T47D (cell line): ENCODE measurements at regions not wholly inside any gene's neighbourhood (a gene's known extent, or its start where the extent isn't known, plus 50 kb on each side); places are given as distances from the start of the nearest gene placed in this dataset.
A peak's percentile ranks its signal among the peaks of the same experiment; 100 is the strongest.

ENCODE experiments used
- DNase-seq, 2 experiments: peaks; one replicate each; pipeline versions ENCODE4 v3.0.0 to v3.0.0-alpha.2; 2011 to 2012; ENCODE audit warnings: low read depth in 1 of 2, low spot score in 1 of 2
- JUND ChIP-seq: IDR thresholded peaks from 2 replicates; pipeline ENCODE4 v1.6.1; 2012; ENCODE audit warnings: low read depth
- in situ Hi-C: cut with HindIII; loops from 2 replicates; pipeline ENCODE4 v1.10.0; 2016; ENCODE audit warnings: low sequenced_read_pairs, low pct_unique_long_range_greater_than_20kb

- no peak for TF ChIP-seq JUND
- no peak for DNase-seq
- in situ Hi-C loops, result no loop called here
Observed at GRCh38 chr5:40395251-40395650, 284.5 kb upstream of the PTGER4 start.

GRCh38 chr5:40394698-40395097 is 285.0 kb upstream of the PTGER4 start:
- TF ChIP-seq JUND, result no peak
- in situ Hi-C loops, result no loop called here
- no peak for DNase-seq

GRCh38 chr5:40391642-40392041 is 288.1 kb upstream of the PTGER4 start:
- in situ Hi-C loops, result no loop called here
- no peak for TF ChIP-seq JUND
- DNase-seq, result no peak

GRCh38 chr5:40390281-40391149 is 289.2 kb upstream of the PTGER4 start:
- in situ Hi-C loops, result no loop called here
- TF ChIP-seq JUND, result no peak
- no peak for DNase-seq

- DNase-seq, result no peak
- in situ Hi-C loops, result no loop called here
Observed at GRCh38 chr5:40389591-40389990, 290.1 kb upstream of the PTGER4 start.

GRCh38 chr5:40386289-40386688 is 293.4 kb upstream of the PTGER4 start:
- no peak for DNase-seq
- TF ChIP-seq JUND, result no peak
- in situ Hi-C loops, result no loop called here

More at GRCh38 chr5:40389591-40389990, 290.1 kb upstream of the PTGER4 start:
- TF ChIP-seq JUND, result no peak

GRCh38 chr5:40385544-40385943 is 294.2 kb upstream of the PTGER4 start:
- 0 out of 2 replicates have a peak, but pooled peaks have one; percentile 19 for TF ChIP-seq JUND
- DNase-seq, result peak; percentile 6 to 38

GRCh38 chr5:40384782-40385390 is 294.8 kb upstream of the PTGER4 start:
- in situ Hi-C loops, result no loop called here
- no peak for DNase-seq
- no peak for TF ChIP-seq JUND

More at GRCh38 chr5:40385544-40385943, 294.2 kb upstream of the PTGER4 start:
- in situ Hi-C loops, result no loop called here

GRCh38 chr5:40383749-40384651 is 295.7 kb upstream of the PTGER4 start:
- no peak for TF ChIP-seq JUND
- in situ Hi-C loops, result no loop called here
- peak; percentile 14 to 33 for DNase-seq

- DNase-seq, result no peak
- TF ChIP-seq JUND, result no peak
Observed at GRCh38 chr5:40381676-40382363, 297.9 kb upstream of the PTGER4 start.

GRCh38 chr5:40381016-40381415 is 298.7 kb upstream of the PTGER4 start:
- no peak for DNase-seq
- TF ChIP-seq JUND, result no peak
- in situ Hi-C loops, result no loop called here

More at GRCh38 chr5:40381676-40382363, 297.9 kb upstream of the PTGER4 start:
- in situ Hi-C loops, result no loop called here

- in situ Hi-C loops, result no loop called here
- no peak for TF ChIP-seq JUND
Observed at GRCh38 chr5:40378396-40379177, 301.1 kb upstream of the PTGER4 start.

More at GRCh38 chr5:40378396-40379177, 301.1 kb upstream of the PTGER4 start:
- DNase-seq, result no peak
